H1 (cell line): ENCODE measurements at regions not wholly inside any gene's neighbourhood (a gene's known extent, or its start where the extent isn't known, plus 50 kb on each side); places are given as distances from the start of the nearest gene placed in this dataset.

Experiments
- USF2 ChIP-seq: IDR thresholded peaks from 2 replicates; pipeline ENCODE4 v1.6.1; 2011; ENCODE audit warnings: low read length, improper control_type of control experiment

- TF ChIP-seq USF2 = no peak
These were observed 204.4 kb downstream of the GIPC2 start (continued) for GRCh38 chr1:78250201-78250600.
